H9 (cell line): ENCODE measurements at regions not wholly inside any gene's neighbourhood (a gene's known extent, or its start where the extent isn't known, plus 50 kb on each side); places are given as distances from the start of the nearest gene placed in this dataset.

ENCODE experiments used
- DNase-seq: peaks from one replicate; pipeline ENCODE4 v3.0.0-alpha.2; 2017
- H2AFZ ChIP-seq: one replicate; pipeline ENCODE4 v1.6.1; 2013; ENCODE audit warnings: mild to moderate bottlenecking, low read length, control low read depth, moderate library complexity
- H2AK5ac ChIP-seq: 2 replicates; pipeline ENCODE4 v1.6.1; 2013; ENCODE audit warnings: low read length, control low read depth, mixed read lengths; ENCODE audit not compliant: insufficient read length
- H2BK120ac ChIP-seq: one replicate; pipeline ENCODE4 v1.6.1; 2013; ENCODE audit warnings: low read depth, mild to moderate bottlenecking, low read length, control low read depth, inconsistent platforms; ENCODE audit not compliant: poor library complexity, severe bottlenecking
- H2BK12ac ChIP-seq: 2 replicates; pipeline ENCODE4 v1.6.1; 2013; ENCODE audit warnings: low read length, control low read depth, mixed read lengths, low read depth; ENCODE audit not compliant: insufficient read length
- H2BK15ac ChIP-seq: 2 replicates; pipeline ENCODE4 v1.6.1; 2013; ENCODE audit warnings: low read depth, low read length, control low read depth
- H2BK20ac ChIP-seq: one replicate; pipeline ENCODE4 v1.6.1; 2013; ENCODE audit warnings: low read depth, mild to moderate bottlenecking, low read length, control low read depth, inconsistent platforms; ENCODE audit not compliant: poor library complexity, severe bottlenecking
- H2BK5ac ChIP-seq: 2 replicates; pipeline ENCODE4 v1.6.1; 2013; ENCODE audit warnings: low read length, control low read depth, mixed read lengths; ENCODE audit not compliant: insufficient read length
- H3K14ac ChIP-seq: 2 replicates; pipeline ENCODE4 v1.6.1; 2013; ENCODE audit warnings: low read length, control low read depth; ENCODE audit not compliant: insufficient read depth
- H3K18ac ChIP-seq: 2 replicates; pipeline ENCODE4 v1.6.1; 2013; ENCODE audit warnings: low read depth, mild to moderate bottlenecking, mixed read lengths, low read length, control low read depth; ENCODE audit not compliant: insufficient read length
- H3K23ac ChIP-seq: 2 replicates; pipeline ENCODE4 v1.6.1; 2013; ENCODE audit warnings: low read length, control low read depth, mixed read lengths, low read depth; ENCODE audit not compliant: insufficient read length
- H3K23me2 ChIP-seq: 2 replicates; pipeline ENCODE4 v1.6.1; 2013; ENCODE audit warnings: low read depth, mild to moderate bottlenecking, mixed read lengths, low read length, control low read depth; ENCODE audit not compliant: insufficient read length, poor library complexity, severe bottlenecking
- H3K27ac ChIP-seq: 2 replicates; pipeline ENCODE4 v1.5.1; 2013; ENCODE audit warnings: low read length, control low read depth, mixed read lengths, low read depth; ENCODE audit not compliant: insufficient read length
- H3K27me3 ChIP-seq: 2 replicates; pipeline ENCODE4 v1.6.1; 2013; ENCODE audit warnings: low read length, control low read depth, inconsistent platforms; ENCODE audit not compliant: insufficient read depth
- H3K4ac ChIP-seq: 2 replicates; pipeline ENCODE4 v1.6.1; 2013; ENCODE audit warnings: low read depth, mild to moderate bottlenecking, control low read depth, inconsistent platforms, low read length, moderate library complexity
- H3K4me1 ChIP-seq: 2 replicates; pipeline ENCODE4 v1.6.1; 2013; ENCODE audit warnings: low read length, control low read depth, inconsistent platforms; ENCODE audit not compliant: insufficient read depth
- H3K4me2 ChIP-seq: 2 replicates; pipeline ENCODE4 v1.6.1; 2013; ENCODE audit warnings: low read length, control low read depth, mixed read lengths; ENCODE audit not compliant: insufficient read length, insufficient read depth
- H3K56ac ChIP-seq: 2 replicates; pipeline ENCODE4 v1.6.1; 2013; ENCODE audit warnings: low read depth, mild to moderate bottlenecking, mixed read lengths, low read length, control low read depth; ENCODE audit not compliant: insufficient read length
- H3K79me1 ChIP-seq: 2 replicates; pipeline ENCODE4 v1.6.1; 2013; ENCODE audit warnings: low read depth, mild to moderate bottlenecking, moderate library complexity, low read length, control low read depth, inconsistent platforms; ENCODE audit not compliant: insufficient read depth, poor library complexity, severe bottlenecking
- H3K79me2 ChIP-seq: 2 replicates; pipeline ENCODE4 v1.6.1; 2013; ENCODE audit warnings: low read length, control low read depth, inconsistent platforms; ENCODE audit not compliant: insufficient read depth
- H3K9ac ChIP-seq: 2 replicates; pipeline ENCODE4 v1.6.1; 2013; ENCODE audit warnings: low read length, control low read depth, mixed read lengths; ENCODE audit not compliant: insufficient read length; ENCODE audit errors: extremely low read depth
- H3K9me3 ChIP-seq: one replicate; pipeline ENCODE4 v1.6.1; 2013; ENCODE audit warnings: low read depth, low read length, inconsistent platforms; ENCODE audit not compliant: control insufficient read depth
- H3T11ph ChIP-seq: one replicate; pipeline ENCODE4 v1.6.1; 2013; ENCODE audit warnings: mild to moderate bottlenecking, low read length, control low read depth, inconsistent platforms
- H4K20me1 ChIP-seq: one replicate; pipeline ENCODE4 v1.6.1; 2013; ENCODE audit not compliant: control insufficient read depth, insufficient read length, insufficient read depth
- H4K5ac ChIP-seq: 2 replicates; pipeline ENCODE4 v1.6.1; 2013; ENCODE audit warnings: low read depth, mild to moderate bottlenecking, mixed read lengths, low read length, control low read depth; ENCODE audit not compliant: insufficient read length
- H4K8ac ChIP-seq: replicated peaks from 2 replicates; pipeline ENCODE4 v1.6.1; 2013; ENCODE audit warnings: low read length, control low read depth, mixed read lengths, low read depth; ENCODE audit not compliant: insufficient read length
- H4K91ac ChIP-seq: 2 replicates; pipeline ENCODE4 v1.6.1; 2013; ENCODE audit warnings: low read depth, mild to moderate bottlenecking, moderate library complexity, mixed read lengths, low read length, control low read depth; ENCODE audit not compliant: insufficient read length
- H3K27ac Mint-ChIP-seq, 3 experiments: 2 replicates in 2 of 3; 3 replicates in 1 of 3; pipeline ENCODE4 v1.8.0; 2020 to 2021; ENCODE audit warnings: mixed read lengths in 3 of 3, mild to moderate bottlenecking in 1 of 3, moderate library complexity in 1 of 3
- H3K27me3 Mint-ChIP-seq: 2 replicates; pipeline ENCODE4 v1.8.0; 2021; ENCODE audit warnings: low read depth, mild to moderate bottlenecking, moderate library complexity, mixed read lengths
- H3K36me3 Mint-ChIP-seq, 3 experiments: 2 replicates in 2 of 3; 3 replicates in 1 of 3; pipeline ENCODE4 v1.8.0; 2020 to 2021; ENCODE audit warnings: low read depth in 3 of 3, mixed read lengths in 3 of 3; ENCODE audit not compliant: insufficient read depth in 1 of 3
- H3K4me1 Mint-ChIP-seq, 2 experiments: 2 replicates each; pipeline ENCODE4 v1.8.0; 2020; ENCODE audit warnings: mixed read lengths in 2 of 2
- H3K4me3 Mint-ChIP-seq, 2 experiments: 2 replicates in 1 of 2; 3 replicates in 1 of 2; pipeline ENCODE4 v1.8.0; 2020 to 2021; ENCODE audit warnings: mild to moderate bottlenecking in 2 of 2, mixed read lengths in 2 of 2, moderate library complexity in 1 of 2
- H3K9me3 Mint-ChIP-seq, 2 experiments: 2 replicates in 1 of 2; 3 replicates in 1 of 2; pipeline ENCODE4 v1.8.0; 2020; ENCODE audit warnings: mild to moderate bottlenecking in 2 of 2, mixed read lengths in 2 of 2, moderate library complexity in 1 of 2
- WGBS: extraction: QIAGEN DNeasy Blood & Tissue Kit; methylation state at CpG from one replicate; pipeline ENCODE4 v1.1.7; 2013; ENCODE audit warnings: missing lambda C conversion rate, low lambda C conversion rate, mixed read lengths; ENCODE audit not compliant: insufficient read length; ENCODE audit errors: extremely low coverage; 5-methylcytosine and 5-hydroxymethylcytosine counted together
- TF ChIP-seq, protein P1 (sequence below): fragments of 200-600 bp; sonication (generic); conservative IDR thresholded peaks from 3 replicates; pipeline ENCODE4 v1.8.0; 2021; ENCODE audit warnings: antibody characterized with exemption, mild to moderate bottlenecking

GRCh38 chr9:96131825-96132224, 170.2 kb downstream of the HSD17B3 start:
- no peak overlapping the region for H3K27ac Mint-ChIP-seq
- no peaks in the 10 kb centered on the region for H3K79me2 ChIP-seq
- no peak overlapping the region for H3K4me3 Mint-ChIP-seq
- H3K9ac ChIP-seq = no peak overlapping the region
- no peak overlapping the region for H2BK120ac ChIP-seq
- peaks cover 14% of the 10 kb centered on the region for H3K4me1 ChIP-seq
- H2BK20ac ChIP-seq = no peak overlapping the region
- no CpG with 5 or more reads among the region's 4 CpGs for WGBS
- H3K9me3 Mint-ChIP-seq = peaks cover 3 to 6% of the 10 kb centered on the region in 2 experiments; a peak in 4 of 5 replicates
- H2BK15ac ChIP-seq = no peak overlapping the region
- no peaks in the 10 kb centered on the region for H3K23me2 ChIP-seq
- H3K27ac ChIP-seq = no peak overlapping the region
- H3K27me3 ChIP-seq = no peaks in the 10 kb centered on the region
- no peak overlapping the region for H2BK12ac ChIP-seq
- no peak overlapping the region for H3K14ac ChIP-seq
- no peak overlapping the region for H3K4me2 ChIP-seq
- H3K79me1 ChIP-seq = no peaks in the 10 kb centered on the region
- H4K8ac ChIP-seq = no peak overlapping the region
- no peak overlapping the region for H3T11ph ChIP-seq
- no peak overlapping the region for H2BK5ac ChIP-seq
- DNase-seq = no peak
- H3K27me3 Mint-ChIP-seq = peaks cover 28% of the 10 kb centered on the region
- TF ChIP-seq, protein P1, sequence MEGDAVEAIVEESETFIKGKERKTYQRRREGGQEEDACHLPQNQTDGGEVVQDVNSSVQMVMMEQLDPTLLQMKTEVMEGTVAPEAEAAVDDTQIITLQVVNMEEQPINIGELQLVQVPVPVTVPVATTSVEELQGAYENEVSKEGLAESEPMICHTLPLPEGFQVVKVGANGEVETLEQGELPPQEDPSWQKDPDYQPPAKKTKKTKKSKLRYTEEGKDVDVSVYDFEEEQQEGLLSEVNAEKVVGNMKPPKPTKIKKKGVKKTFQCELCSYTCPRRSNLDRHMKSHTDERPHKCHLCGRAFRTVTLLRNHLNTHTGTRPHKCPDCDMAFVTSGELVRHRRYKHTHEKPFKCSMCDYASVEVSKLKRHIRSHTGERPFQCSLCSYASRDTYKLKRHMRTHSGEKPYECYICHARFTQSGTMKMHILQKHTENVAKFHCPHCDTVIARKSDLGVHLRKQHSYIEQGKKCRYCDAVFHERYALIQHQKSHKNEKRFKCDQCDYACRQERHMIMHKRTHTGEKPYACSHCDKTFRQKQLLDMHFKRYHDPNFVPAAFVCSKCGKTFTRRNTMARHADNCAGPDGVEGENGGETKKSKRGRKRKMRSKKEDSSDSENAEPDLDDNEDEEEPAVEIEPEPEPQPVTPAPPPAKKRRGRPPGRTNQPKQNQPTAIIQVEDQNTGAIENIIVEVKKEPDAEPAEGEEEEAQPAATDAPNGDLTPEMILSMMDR = no peak
- no peak overlapping the region for H2AFZ ChIP-seq
- no peak overlapping the region for H3K18ac ChIP-seq
- peaks cover 0 to 4% (median 2%) of the 10 kb centered on the region in 3 experiments; a peak in 3 of 7 replicates for H3K36me3 Mint-ChIP-seq
- H3K56ac ChIP-seq = no peak overlapping the region
- H4K5ac ChIP-seq = no peak overlapping the region
- H3K4me1 Mint-ChIP-seq = peaks cover 40 to 42% of the 10 kb centered on the region in 2 experiments
- no peak overlapping the region for H2AK5ac ChIP-seq
- no peak overlapping the region for H3K23ac ChIP-seq
- no peak overlapping the region for H3K4ac ChIP-seq
- no peak overlapping the region for H4K91ac ChIP-seq
- no peaks in the 10 kb centered on the region for H3K9me3 ChIP-seq
- H4K20me1 ChIP-seq = no peaks in the 10 kb centered on the region
